Fibroblast of lung (primary cell): ENCODE measurements at regions not wholly inside any gene's neighbourhood (a gene's known extent, or its start where the extent isn't known, plus 50 kb on each side); places are given as distances from the start of the nearest gene placed in this dataset.
A peak's percentile ranks its signal among the peaks of the same experiment; 100 is the strongest.

ENCODE experiments used
- DNase-seq, 2 donors: peaks; one replicate each; pipeline versions ENCODE4 v3.0.0 to v3.0.0-alpha.2; 2010; ENCODE audit warnings: low read depth in 2 of 2
- H2AFZ ChIP-seq: 2 replicates; pipeline ENCODE4 v1.5.1; 2012; ENCODE audit warnings: low read length, control low read depth, inconsistent platforms
- H3K27ac ChIP-seq: 2 replicates; pipeline ENCODE4 v1.5.1; 2011; ENCODE audit warnings: low read length, control low read depth; ENCODE audit not compliant: insufficient read depth
- H3K27me3 ChIP-seq: 2 replicates; pipeline ENCODE4 v1.5.1; 2011; ENCODE audit warnings: mild to moderate bottlenecking, low read length; ENCODE audit not compliant: control insufficient read depth, insufficient read depth
- H3K36me3 ChIP-seq: 2 replicates; pipeline ENCODE4 v1.5.1; 2011; ENCODE audit warnings: low read length; ENCODE audit not compliant: control insufficient read depth, insufficient read depth
- H3K4me1 ChIP-seq: 2 replicates; pipeline ENCODE4 v1.5.1; 2011; ENCODE audit warnings: low read length; ENCODE audit not compliant: control insufficient read depth, insufficient read depth; ENCODE audit errors: extremely low read depth
- H3K4me2 ChIP-seq: 2 replicates; pipeline ENCODE4 v1.5.1; 2011; ENCODE audit warnings: low read length, control low read depth; ENCODE audit not compliant: insufficient read depth; ENCODE audit errors: extremely low read depth
- H3K4me3 ChIP-seq, 4 experiments: fragments of 200-600 bp in 1 of 4; sonication (generic) in 1 of 4; replicated peaks in 1 of 4; 2 replicates each; pipeline ENCODE4 v1.5.1; 2011 to 2016; ENCODE audit warnings: low read length in 4 of 4, low read depth in 3 of 4, mild to moderate bottlenecking in 3 of 4, control low read depth in 2 of 4, inconsistent platforms in 1 of 4, mixed read lengths in 1 of 4; ENCODE audit not compliant: insufficient read depth in 1 of 4; ENCODE audit errors: control extremely low read depth in 1 of 4
- H3K79me2 ChIP-seq: 2 replicates; pipeline ENCODE4 v1.5.1; 2012; ENCODE audit warnings: mild to moderate bottlenecking, low read length, inconsistent platforms; ENCODE audit not compliant: control insufficient read depth, insufficient read depth
- H3K9ac ChIP-seq: 2 replicates; pipeline ENCODE4 v1.5.1; 2011; ENCODE audit warnings: mild to moderate bottlenecking, low read length, control low read depth; ENCODE audit not compliant: insufficient read depth
- H3K9me3 ChIP-seq: 2 replicates; pipeline ENCODE4 v1.5.1; 2012; ENCODE audit warnings: low read depth, low read length; ENCODE audit not compliant: control insufficient read depth, insufficient read depth
- H4K20me1 ChIP-seq: 2 replicates; pipeline ENCODE4 v1.5.1; 2011; ENCODE audit warnings: low read length; ENCODE audit not compliant: control insufficient read depth, insufficient read depth; ENCODE audit errors: extremely low read depth
- EZH2 ChIP-seq: IDR thresholded peaks from 2 replicates; pipeline ENCODE4 v1.5.1; 2012; ENCODE audit warnings: low read length, control low read depth, mild to moderate bottlenecking; ENCODE audit errors: missing control alignments
- TF ChIP-seq, protein P1 (sequence below), 2 donors: IDR thresholded peaks in 1 of 2; conservative IDR thresholded peaks in 1 of 2; 1 replicate in 1 of 2; 2 replicates in 1 of 2; pipeline ENCODE4 v1.5.1; 2011 to 2012; ENCODE audit warnings: low read length in 2 of 2, control low read depth in 1 of 2, inconsistent platforms in 1 of 2, low read depth in 1 of 2, mild to moderate bottlenecking in 1 of 2

DNA sequence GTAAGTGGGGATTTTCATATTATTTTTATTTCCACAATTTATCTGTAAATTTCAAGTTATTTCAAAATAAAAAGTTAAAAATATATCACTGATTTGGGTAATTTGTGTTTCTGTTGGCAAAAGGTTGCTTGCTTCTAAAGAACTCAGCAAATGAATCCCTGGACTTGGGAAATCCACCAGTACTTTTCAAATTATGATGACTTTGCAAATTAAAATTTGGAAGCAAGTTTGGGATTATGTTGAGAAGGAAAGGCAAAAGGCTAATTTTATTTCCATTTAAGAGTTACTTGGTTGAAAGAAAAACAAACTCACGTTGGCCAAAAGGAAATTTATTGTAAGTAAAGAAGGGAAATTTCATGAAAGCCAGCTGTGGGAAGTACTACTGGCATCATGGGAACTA is 220.3 kb downstream of the MAP2K6 start:
- no peaks in the 10 kb centered on the region for H3K27me3 ChIP-seq
- H3K4me2 ChIP-seq, result no peak overlapping the region
- H3K79me2 ChIP-seq, result no peaks in the 10 kb centered on the region
- H3K4me3 ChIP-seq, result no peak overlapping the region
- no peak overlapping the region for H2AFZ ChIP-seq
- no peak for DNase-seq
- no peaks in the 10 kb centered on the region for H3K4me1 ChIP-seq
- H3K9me3 ChIP-seq, result no peaks in the 10 kb centered on the region
- no peaks in the 10 kb centered on the region for H4K20me1 ChIP-seq
- no peaks in the 10 kb centered on the region for H3K36me3 ChIP-seq
- TF ChIP-seq EZH2, result no peak
- TF ChIP-seq, protein P1, sequence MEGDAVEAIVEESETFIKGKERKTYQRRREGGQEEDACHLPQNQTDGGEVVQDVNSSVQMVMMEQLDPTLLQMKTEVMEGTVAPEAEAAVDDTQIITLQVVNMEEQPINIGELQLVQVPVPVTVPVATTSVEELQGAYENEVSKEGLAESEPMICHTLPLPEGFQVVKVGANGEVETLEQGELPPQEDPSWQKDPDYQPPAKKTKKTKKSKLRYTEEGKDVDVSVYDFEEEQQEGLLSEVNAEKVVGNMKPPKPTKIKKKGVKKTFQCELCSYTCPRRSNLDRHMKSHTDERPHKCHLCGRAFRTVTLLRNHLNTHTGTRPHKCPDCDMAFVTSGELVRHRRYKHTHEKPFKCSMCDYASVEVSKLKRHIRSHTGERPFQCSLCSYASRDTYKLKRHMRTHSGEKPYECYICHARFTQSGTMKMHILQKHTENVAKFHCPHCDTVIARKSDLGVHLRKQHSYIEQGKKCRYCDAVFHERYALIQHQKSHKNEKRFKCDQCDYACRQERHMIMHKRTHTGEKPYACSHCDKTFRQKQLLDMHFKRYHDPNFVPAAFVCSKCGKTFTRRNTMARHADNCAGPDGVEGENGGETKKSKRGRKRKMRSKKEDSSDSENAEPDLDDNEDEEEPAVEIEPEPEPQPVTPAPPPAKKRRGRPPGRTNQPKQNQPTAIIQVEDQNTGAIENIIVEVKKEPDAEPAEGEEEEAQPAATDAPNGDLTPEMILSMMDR (conservative IDR thresholded peaks at IDR 0.05 in 1 of 2, IDR thresholded peaks at IDR 0.05 in 1 of 2; ENCODE audit: low read depth in 1 of 2, low read length in 2 of 2), result no peak
- no peak overlapping the region for H3K9ac ChIP-seq
- H3K27ac ChIP-seq, result no peak overlapping the region

DNA sequence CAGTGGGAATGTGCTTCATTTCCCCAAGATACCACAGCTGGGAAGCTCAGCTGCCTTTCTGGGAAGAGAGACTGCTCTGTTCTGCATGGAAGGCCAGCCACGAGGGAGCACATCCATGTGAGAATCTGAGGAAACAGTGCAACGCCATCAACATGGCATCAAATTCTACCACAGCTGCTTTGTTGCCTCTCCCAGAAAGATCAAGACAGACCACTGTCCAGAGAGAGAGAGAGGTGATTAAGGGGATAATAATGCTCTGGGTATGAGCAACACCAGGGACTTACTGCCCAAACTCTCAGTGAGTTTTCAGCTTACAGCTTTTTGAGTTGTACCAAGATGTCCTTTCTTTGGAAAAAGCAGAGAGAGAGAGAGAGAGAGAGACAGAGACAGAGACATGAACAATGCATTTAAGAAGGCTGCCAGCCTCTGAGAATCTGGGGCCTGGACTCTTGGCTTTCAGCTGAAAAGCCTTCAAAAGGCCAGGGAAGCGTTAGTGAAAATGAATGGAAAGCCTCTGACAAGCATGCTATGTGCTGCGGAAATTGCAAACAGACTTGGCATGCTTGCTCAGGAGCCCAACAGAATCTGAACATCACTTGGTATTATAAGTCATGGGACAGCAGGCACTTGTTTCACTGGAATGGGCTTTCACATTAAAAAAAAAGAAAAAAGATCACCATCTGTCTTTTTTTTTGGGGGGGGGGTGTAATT is 223.1 kb downstream of the MAP2K6 start:
- Histone ChIP-seq H4K20me1 (no peaks in the 10 kb centered on the region), H3K9me3 (no peaks in the 10 kb centered on the region), H3K4me2 (no peak overlapping the region), H3K27me3 (no peaks in the 10 kb centered on the region), H3K36me3 (no peaks in the 10 kb centered on the region), H3K27ac (no peak overlapping the region), H3K79me2 (no peaks in the 10 kb centered on the region), H2AFZ (peak overlapping the region; percentile 35), H3K4me1 (no peaks in the 10 kb centered on the region), H3K4me3 (no peak overlapping the region), H3K9ac (no peak overlapping the region)
- TF ChIP-seq, protein P1 (conservative IDR thresholded peaks at IDR 0.05 in 1 of 2, IDR thresholded peaks at IDR 0.05 in 1 of 2; ENCODE audit: low read depth in 1 of 2, low read length in 2 of 2), result no peak
- TF ChIP-seq EZH2, result no peak
- DNase-seq, result peak; percentile 47 to 87

DNA sequence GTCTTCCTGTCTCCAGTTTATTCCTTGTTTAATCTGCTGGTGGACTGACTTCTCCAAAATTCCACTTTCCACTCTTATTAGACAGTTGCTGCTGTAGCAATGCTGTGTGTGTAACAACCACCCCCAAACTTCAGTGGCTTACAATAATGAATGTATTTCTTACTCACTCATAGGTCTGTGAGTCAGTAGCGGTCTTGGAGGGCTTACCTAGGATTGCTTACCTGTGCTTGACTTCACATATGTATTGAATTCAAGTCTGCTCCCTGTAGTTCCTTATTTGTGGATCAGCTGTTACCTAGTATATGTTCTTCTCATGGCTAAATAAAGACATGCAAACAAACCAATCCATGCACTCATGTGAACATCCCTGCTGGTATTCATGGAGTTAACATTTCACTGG is 224.6 kb downstream of the MAP2K6 start:
- H3K4me2 ChIP-seq, result no peak overlapping the region
- DNase-seq, result no peak
- H3K9ac ChIP-seq, result no peak overlapping the region
- H3K9me3 ChIP-seq, result no peaks in the 10 kb centered on the region
- H3K79me2 ChIP-seq, result no peaks in the 10 kb centered on the region
- no peaks in the 10 kb centered on the region for H3K27me3 ChIP-seq
- H3K4me3 ChIP-seq, result no peak overlapping the region
- no peaks in the 10 kb centered on the region for H3K4me1 ChIP-seq
- no peak for TF ChIP-seq EZH2
- TF ChIP-seq, protein P1 (conservative IDR thresholded peaks at IDR 0.05 in 1 of 2, IDR thresholded peaks at IDR 0.05 in 1 of 2; ENCODE audit: low read depth in 1 of 2, low read length in 2 of 2), result no peak
- H2AFZ ChIP-seq, result no peak overlapping the region
- H3K27ac ChIP-seq, result no peak overlapping the region
- no peaks in the 10 kb centered on the region for H3K36me3 ChIP-seq
- no peaks in the 10 kb centered on the region for H4K20me1 ChIP-seq
